ENCODE measurements at regions not wholly inside any gene's neighbourhood (a gene's known extent, or its start where the extent isn't known, plus 50 kb on each side); places are given as distances from the start of the nearest gene placed in this dataset.

DNA sequence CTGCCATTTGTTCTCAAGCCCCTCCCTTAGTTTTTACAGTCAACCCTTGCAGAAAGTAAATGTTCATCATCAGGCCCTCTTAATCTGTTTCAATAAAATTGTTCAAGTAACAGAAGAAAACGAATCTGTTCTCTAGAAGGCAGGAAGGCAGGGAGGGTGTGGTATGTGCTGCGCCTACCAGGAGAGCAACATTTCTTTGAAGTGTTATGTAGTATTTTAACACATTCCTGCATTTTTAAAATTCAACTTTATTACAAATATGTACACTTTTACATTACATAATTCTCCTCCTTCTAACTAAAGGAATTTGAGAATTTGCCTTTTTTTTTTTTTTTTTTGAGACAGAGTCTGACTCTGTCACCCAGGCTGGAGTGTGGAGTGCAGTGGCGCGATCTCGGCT lies 657.8 kb downstream of the MCTP2 start:
- TF ChIP-seq, protein P1, sequence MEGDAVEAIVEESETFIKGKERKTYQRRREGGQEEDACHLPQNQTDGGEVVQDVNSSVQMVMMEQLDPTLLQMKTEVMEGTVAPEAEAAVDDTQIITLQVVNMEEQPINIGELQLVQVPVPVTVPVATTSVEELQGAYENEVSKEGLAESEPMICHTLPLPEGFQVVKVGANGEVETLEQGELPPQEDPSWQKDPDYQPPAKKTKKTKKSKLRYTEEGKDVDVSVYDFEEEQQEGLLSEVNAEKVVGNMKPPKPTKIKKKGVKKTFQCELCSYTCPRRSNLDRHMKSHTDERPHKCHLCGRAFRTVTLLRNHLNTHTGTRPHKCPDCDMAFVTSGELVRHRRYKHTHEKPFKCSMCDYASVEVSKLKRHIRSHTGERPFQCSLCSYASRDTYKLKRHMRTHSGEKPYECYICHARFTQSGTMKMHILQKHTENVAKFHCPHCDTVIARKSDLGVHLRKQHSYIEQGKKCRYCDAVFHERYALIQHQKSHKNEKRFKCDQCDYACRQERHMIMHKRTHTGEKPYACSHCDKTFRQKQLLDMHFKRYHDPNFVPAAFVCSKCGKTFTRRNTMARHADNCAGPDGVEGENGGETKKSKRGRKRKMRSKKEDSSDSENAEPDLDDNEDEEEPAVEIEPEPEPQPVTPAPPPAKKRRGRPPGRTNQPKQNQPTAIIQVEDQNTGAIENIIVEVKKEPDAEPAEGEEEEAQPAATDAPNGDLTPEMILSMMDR (IDR thresholded peaks at IDR 0.05; ENCODE audit: low read depth, low read length): no peak
- TF ChIP-seq EZH2phosphoT487 (IDR thresholded peaks at IDR 0.05; ENCODE audit: low read depth): no peak

All from OCI-LY3 (cell line).